Pulmonary artery endothelial cell (primary cell): ENCODE measurements at regions not wholly inside any gene's neighbourhood (a gene's known extent, or its start where the extent isn't known, plus 50 kb on each side); places are given as distances from the start of the nearest gene placed in this dataset.
"Not testable (repeated sequence)": the region's sequence is repeated elsewhere in the genome, so short reads cannot be mapped to it uniquely, and the experiment has no call there.

Source experiments
- DNase-seq: peaks from one replicate; pipeline ENCODE4 v3.0.0-alpha.2; 2011; ENCODE audit warnings: low read depth, low spot score

DNA sequence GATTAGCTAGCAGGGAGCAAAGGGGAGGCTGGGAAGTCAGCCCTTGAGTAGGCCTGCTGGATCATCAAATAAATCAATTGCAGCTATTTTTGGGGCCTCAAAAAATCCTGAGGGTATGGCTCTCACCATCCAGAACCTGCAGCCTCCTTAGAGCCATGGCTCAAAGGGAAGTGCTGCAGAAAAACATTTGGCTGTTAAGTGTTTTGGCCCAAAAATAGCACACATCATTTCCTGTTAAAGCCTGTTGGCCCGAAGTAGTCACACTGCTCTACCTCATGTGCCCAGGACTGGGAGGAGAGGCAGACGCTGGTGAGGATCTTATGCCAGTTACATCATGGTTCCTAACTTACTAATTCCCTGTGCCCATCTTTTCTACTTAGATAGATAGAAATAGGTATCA, 176.8 kb upstream of the PLGLB1 start:
- not testable (repeated sequence) for DNase-seq

GRCh38 chr2:87199228-87199627, 177.6 kb upstream of the PLGLB1 start:
- not testable (repeated sequence) for DNase-seq

- DNase-seq, result not testable (repeated sequence)
Measured at GRCh38 chr2:87204569-87205147, 183.0 kb upstream of the PLGLB1 start.

- not testable (repeated sequence) for DNase-seq
Measured at GRCh38 chr2:87212938-87213337, 191.3 kb upstream of the PLGLB1 start.

DNA sequence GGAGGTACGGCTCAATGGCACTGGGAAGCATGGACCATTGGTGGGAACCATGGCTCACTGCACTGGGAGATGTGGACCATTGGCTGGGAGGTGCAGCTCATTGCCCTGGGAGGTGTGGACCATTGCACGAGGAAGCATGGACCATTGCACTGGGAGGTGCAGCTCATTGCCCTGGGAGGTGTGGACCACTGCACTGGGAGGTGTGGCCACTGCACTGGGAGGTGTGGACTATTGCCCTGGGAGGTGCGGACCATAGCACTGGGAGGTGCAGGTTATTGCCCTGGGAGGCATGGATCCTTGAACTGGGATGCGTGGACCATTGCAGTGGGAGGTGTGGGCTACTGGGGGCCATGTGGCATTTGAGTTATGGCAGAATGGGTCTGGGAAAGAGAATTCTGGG, 195.4 kb upstream of the PLGLB1 start:
- DNase-seq, result not testable (repeated sequence)

GRCh38 chr2:87217741-87218410, 196.2 kb upstream of the PLGLB1 start:
- not testable (repeated sequence) for DNase-seq

GRCh38 chr2:87220651-87221050, 199.0 kb upstream of the PLGLB1 start:
- not testable (repeated sequence) for DNase-seq

DNA sequence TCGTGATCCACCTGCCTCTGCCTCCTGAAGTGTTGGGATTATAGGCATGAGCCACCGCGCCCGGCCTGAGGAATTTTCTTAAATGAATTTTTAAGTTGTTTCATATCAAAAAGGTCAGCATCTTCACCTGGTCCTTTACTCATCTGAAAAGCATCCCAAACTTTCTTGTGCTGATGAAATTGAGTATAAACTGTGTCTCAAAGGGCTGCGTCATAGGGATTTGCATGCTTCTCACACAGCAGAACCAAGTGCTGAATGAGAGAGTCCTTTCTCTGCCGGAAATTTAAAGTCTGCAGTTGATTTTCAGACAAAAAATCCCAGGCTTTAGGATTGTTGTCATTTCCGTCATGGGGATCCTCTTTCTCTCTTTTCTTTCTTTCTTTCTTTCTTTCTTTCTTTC, 200.5 kb upstream of the PLGLB1 start:
- DNase-seq, result not testable (repeated sequence)

GRCh38 chr2:87223873-87224272, 202.2 kb upstream of the PLGLB1 start:
- DNase-seq, result not testable (repeated sequence)

- DNase-seq, result not testable (repeated sequence)
Measured at GRCh38 chr2:87229091-87229689, 207.5 kb upstream of the PLGLB1 start.

DNA sequence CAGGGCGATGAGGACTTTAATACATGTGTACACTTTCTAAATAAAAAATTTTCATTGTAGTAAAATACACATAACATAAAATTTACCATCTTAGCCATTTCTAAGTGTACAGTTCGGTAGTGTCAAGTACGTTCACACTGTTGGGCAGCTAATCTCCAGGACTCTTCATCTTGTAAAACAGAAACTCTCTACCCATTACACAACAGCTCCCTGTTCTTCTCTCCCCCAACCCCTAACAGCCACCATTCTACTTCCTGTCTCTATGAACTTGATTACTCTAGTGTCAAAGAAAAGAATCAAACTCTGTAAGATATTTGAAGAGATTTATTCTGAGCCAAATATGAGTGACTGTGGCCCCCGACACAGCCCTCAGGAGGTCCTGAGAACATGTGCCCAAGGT, 208.3 kb upstream of the PLGLB1 start:
- DNase-seq, result not testable (repeated sequence)

GRCh38 chr2:87235333-87235981, 213.8 kb upstream of the PLGLB1 start:
- not testable (repeated sequence) for DNase-seq

DNA sequence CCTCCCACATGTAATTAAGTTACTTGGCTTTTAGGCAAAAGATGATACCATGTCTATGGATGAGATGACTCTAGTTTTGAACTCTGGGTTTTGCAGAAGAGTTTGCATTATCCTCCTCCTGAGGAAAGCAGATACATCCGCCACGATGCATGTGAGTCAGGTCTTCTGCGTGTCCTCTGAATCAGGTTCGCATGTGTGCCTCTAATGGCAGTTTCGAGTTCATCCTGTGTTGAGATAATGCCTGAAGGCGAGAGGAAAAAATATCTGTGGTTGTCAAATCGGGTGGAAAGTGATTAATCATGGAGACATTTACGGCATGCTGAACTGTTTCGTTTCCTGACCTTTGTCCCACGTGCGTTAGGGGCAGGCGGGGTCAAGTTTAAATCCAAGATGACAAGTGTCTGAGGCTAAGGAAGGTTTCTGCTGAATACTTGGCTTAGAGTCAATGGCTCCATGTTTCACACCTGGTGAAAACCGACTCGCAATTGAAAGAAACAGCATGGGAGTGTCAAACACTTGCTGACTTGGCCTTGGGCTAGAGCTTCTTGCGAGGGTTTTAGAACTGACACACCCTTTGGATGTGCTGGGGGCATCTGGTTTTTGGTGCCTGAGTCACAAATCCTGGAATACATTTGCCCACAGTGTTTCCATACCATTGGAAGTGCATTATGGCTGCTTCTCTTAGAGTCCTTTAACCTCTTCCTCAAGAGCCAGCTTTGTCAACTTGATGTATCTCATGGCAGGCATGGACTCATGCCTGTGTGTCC, 216.1 kb upstream of the PLGLB1 start:
- not testable (repeated sequence) for DNase-seq

- not testable (repeated sequence) for DNase-seq
Measured at GRCh38 chr2:87239558-87240215, 218.0 kb upstream of the PLGLB1 start.

- DNase-seq, result not testable (repeated sequence)
Measured at GRCh38 chr2:87246066-87246717, 224.5 kb upstream of the PLGLB1 start.

GRCh38 chr2:87252046-87252445, 230.4 kb upstream of the PLGLB1 start:
- not testable (repeated sequence) for DNase-seq

GRCh38 chr2:87254562-87254961, 232.9 kb upstream of the PLGLB1 start:
- not testable (repeated sequence) for DNase-seq

GRCh38 chr2:87255410-87255809, 233.8 kb upstream of the PLGLB1 start:
- DNase-seq, result not testable (repeated sequence)

DNA sequence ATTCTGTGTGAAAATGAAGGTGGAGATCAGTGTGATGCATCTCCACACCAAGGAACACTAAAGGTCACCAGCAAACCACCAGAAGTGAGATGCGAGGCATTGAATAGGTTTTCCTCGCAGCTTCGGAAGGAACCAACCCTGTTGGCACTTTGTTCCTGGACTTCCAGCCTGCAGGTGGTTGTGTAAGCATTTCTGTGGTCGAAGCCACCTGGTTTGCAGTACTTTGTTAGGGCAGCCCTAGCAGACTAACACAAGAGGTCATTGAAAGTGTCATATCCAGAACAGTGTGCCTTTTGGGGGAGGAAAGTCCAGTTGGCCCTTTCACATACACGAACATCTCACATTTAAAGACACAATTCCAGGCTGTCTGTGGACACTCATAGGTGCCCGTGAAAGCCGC, 237.2 kb upstream of the PLGLB1 start:
- DNase-seq, result not testable (repeated sequence)

GRCh38 chr2:87262184-87262702, 240.6 kb upstream of the PLGLB1 start:
- DNase-seq, result not testable (repeated sequence)
